ENCODE measurements at regions not wholly inside any gene's neighbourhood (a gene's known extent, or its start where the extent isn't known, plus 50 kb on each side); places are given as distances from the start of the nearest gene placed in this dataset.

DNA sequence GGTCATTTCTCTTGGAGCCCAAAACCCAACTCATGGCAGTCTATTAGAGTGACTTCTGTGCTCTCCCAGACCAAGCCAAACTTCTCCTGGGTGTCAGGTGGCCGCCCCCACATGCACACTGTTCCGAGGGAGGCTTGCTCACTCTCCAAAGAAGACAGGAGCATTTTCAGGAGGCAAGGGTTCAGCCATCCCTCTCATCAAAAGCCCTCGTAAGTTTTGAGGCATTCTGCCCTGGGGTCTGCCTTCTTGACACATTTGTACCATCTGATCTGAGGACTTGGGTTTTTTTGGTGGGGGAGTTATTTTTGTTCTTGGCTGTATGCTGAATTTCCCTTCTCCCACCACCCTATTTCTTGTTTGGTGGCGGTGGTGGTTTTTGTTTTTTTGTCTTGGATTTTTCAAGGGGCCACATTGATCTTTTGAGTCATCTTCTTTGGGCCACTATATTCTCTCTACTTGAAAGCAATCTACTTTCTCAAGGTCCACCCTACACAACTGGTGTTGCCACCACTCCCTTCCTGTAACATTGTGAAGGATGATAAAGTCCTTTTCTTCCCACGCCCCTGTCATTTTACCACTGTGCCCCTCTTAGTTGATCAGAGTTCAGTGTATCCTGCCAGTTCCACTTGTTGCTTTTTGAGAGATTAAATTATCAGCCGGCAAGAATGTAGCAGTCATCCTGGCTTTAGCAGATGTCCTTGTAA lies 255.8 kb downstream of the CYP26B1 start:
- no peaks in the 10 kb centered on the region for H3K36me3 ChIP-seq (ENCODE audit: control insufficient read depth, insufficient read depth, low read length)
- no peak overlapping the region for H3K4me3 ChIP-seq (replicated peaks; ENCODE audit: low read depth, low read length)
- DNase-seq (ENCODE audit: extremely low read depth, insufficient read length), result no peak
- TF ChIP-seq, protein P1, sequence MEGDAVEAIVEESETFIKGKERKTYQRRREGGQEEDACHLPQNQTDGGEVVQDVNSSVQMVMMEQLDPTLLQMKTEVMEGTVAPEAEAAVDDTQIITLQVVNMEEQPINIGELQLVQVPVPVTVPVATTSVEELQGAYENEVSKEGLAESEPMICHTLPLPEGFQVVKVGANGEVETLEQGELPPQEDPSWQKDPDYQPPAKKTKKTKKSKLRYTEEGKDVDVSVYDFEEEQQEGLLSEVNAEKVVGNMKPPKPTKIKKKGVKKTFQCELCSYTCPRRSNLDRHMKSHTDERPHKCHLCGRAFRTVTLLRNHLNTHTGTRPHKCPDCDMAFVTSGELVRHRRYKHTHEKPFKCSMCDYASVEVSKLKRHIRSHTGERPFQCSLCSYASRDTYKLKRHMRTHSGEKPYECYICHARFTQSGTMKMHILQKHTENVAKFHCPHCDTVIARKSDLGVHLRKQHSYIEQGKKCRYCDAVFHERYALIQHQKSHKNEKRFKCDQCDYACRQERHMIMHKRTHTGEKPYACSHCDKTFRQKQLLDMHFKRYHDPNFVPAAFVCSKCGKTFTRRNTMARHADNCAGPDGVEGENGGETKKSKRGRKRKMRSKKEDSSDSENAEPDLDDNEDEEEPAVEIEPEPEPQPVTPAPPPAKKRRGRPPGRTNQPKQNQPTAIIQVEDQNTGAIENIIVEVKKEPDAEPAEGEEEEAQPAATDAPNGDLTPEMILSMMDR (IDR thresholded peaks at IDR 0.05; ENCODE audit: insufficient read depth, low read length, poor library complexity, severe bottlenecking), result no peak
- H3K27me3 ChIP-seq (replicated peaks; ENCODE audit: control insufficient read depth, insufficient read depth, low read length), result no peaks in the 10 kb centered on the region; the same call in 1 of the 2 replicates

DNA sequence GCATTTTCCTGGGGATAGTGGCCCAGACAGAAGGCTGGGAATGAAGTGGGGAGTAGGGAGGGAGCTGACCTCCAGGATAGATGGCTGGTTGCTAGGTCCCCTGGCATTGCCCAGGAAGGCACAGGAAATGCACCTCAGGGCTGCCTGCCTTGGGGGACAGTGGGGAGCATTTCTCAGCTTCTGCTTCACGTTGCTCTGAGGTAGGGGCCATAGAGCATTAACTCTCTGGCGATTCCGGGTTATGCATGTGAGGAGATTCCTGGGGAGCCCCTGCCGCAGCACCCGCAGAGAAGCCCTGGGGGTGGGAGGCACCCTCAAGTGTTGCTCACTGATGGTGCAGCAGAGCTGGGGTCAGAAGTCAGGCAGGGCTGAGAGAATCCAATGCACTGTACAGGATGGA lies 256.5 kb downstream of the CYP26B1 start:
- no peaks in the 10 kb centered on the region; the same call in 1 of the 2 replicates for H3K27me3 ChIP-seq (replicated peaks; ENCODE audit: control insufficient read depth, insufficient read depth, low read length)
- TF ChIP-seq, protein P1 (IDR thresholded peaks at IDR 0.05; ENCODE audit: insufficient read depth, low read length, poor library complexity, severe bottlenecking), result no peak
- no peaks in the 10 kb centered on the region for H3K36me3 ChIP-seq (ENCODE audit: control insufficient read depth, insufficient read depth, low read length)
- no peak overlapping the region for H3K4me3 ChIP-seq (replicated peaks; ENCODE audit: low read depth, low read length)
- no peak for DNase-seq (ENCODE audit: extremely low read depth, insufficient read length)

GRCh38 chr2:71889759-71890684 lies 257.6 kb downstream of the CYP26B1 start:
- Histone ChIP-seq H3K4me3 (replicated peaks; ENCODE audit: low read depth, low read length) (no peak overlapping the region), H3K36me3 (ENCODE audit: control insufficient read depth, insufficient read depth, low read length) (no peaks in the 10 kb centered on the region), H3K27me3 (replicated peaks; ENCODE audit: control insufficient read depth, insufficient read depth, low read length) (no peaks in the 10 kb centered on the region; the same call in none of the 2 replicates)
- no peak for DNase-seq (ENCODE audit: extremely low read depth, insufficient read length)
- TF ChIP-seq, protein P1 (IDR thresholded peaks at IDR 0.05; ENCODE audit: insufficient read depth, low read length, poor library complexity, severe bottlenecking), result no peak

GRCh38 chr2:71888751-71889445 lies 258.8 kb downstream of the CYP26B1 start:
- no peaks in the 10 kb centered on the region; the same call in none of the 2 replicates for H3K27me3 ChIP-seq (replicated peaks; ENCODE audit: control insufficient read depth, insufficient read depth, low read length)
- TF ChIP-seq, protein P1 (IDR thresholded peaks at IDR 0.05; ENCODE audit: insufficient read depth, low read length, poor library complexity, severe bottlenecking), result no peak
- no peak overlapping the region for H3K4me3 ChIP-seq (replicated peaks; ENCODE audit: low read depth, low read length)
- H3K36me3 ChIP-seq (ENCODE audit: control insufficient read depth, insufficient read depth, low read length), result no peaks in the 10 kb centered on the region
- DNase-seq (ENCODE audit: extremely low read depth, insufficient read length), result no peak

DNA sequence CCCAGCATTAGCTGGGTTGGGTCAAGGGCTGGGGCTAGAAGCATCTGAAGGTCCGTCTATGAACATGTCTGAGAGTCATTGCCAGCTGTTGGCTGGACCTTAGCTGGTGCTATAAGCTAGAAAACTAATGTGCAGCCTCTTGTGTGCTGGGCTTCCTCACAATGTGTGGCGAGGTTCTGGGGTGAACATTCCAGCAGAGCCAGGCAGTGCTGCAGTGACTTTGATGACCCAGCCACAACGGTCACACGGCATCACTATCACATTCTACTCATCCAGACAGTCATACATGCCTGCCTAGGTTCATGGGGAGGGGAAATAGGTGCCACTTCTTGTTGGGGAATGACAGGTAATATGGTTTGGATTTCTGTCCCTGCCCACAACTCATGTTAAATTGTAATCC lies 260.5 kb downstream of the CYP26B1 start:
- no peaks in the 10 kb centered on the region for H3K36me3 ChIP-seq (ENCODE audit: control insufficient read depth, insufficient read depth, low read length)
- no peak overlapping the region for H3K4me3 ChIP-seq (replicated peaks; ENCODE audit: low read depth, low read length)
- TF ChIP-seq, protein P1 (IDR thresholded peaks at IDR 0.05; ENCODE audit: insufficient read depth, low read length, poor library complexity, severe bottlenecking), result no peak
- no peak for DNase-seq (ENCODE audit: extremely low read depth, insufficient read length)
- no peaks in the 10 kb centered on the region; the same call in none of the 2 replicates for H3K27me3 ChIP-seq (replicated peaks; ENCODE audit: control insufficient read depth, insufficient read depth, low read length)

Measured in GM06990 (cell line).